Loucy (cell line): ENCODE measurements at regions not wholly inside any gene's neighbourhood (a gene's known extent, or its start where the extent isn't known, plus 50 kb on each side); places are given as distances from the start of the nearest gene placed in this dataset.

Experiments
- CTCF ChIP-seq: fragments of 200-600 bp; sonication (generic); conservative IDR thresholded peaks from 2 replicates; pipeline ENCODE4 v1.5.1; 2014; ENCODE audit warnings: mild to moderate bottlenecking, antibody characterized with exemption, low read length
- EZH2phosphoT487 ChIP-seq: fragments of 200-600 bp; IDR thresholded peaks from 2 replicates; pipeline ENCODE4 v1.6.1; 2018; ENCODE audit warnings: antibody characterized with exemption, mild to moderate bottlenecking, moderate library complexity, borderline replicate concordance

- TF ChIP-seq CTCF: no peak
- TF ChIP-seq EZH2phosphoT487: no peak
These were observed 421.3 kb downstream of the NYAP2 start for GRCh38 chr2:225820826-225821225.
